ENCODE measurements at regions not wholly inside any gene's neighbourhood (a gene's known extent, or its start where the extent isn't known, plus 50 kb on each side); places are given as distances from the start of the nearest gene placed in this dataset.

- no peak for TF ChIP-seq MYBL2 (CRISPR knock-in tag; IDR thresholded peaks at IDR 0.05)
- TF ChIP-seq ESRRA (CRISPR knock-in tag; IDR thresholded peaks at IDR 0.05; ENCODE audit: borderline replicate concordance): no peak
- TF ChIP-seq, protein P1, sequence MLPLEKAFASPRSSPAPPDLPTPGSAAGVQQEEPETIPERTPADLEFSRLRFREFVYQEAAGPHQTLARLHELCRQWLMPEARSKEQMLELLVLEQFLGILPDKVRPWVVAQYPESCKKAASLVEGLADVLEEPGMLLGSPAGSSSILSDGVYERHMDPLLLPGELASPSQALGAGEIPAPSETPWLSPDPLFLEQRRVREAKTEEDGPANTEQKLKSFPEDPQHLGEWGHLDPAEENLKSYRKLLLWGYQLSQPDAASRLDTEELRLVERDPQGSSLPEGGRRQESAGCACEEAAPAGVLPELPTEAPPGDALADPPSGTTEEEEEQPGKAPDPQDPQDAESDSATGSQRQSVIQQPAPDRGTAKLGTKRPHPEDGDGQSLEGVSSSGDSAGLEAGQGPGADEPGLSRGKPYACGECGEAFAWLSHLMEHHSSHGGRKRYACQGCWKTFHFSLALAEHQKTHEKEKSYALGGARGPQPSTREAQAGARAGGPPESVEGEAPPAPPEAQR (CRISPR knock-in tag; IDR thresholded peaks at IDR 0.05): no peak
- TF ChIP-seq, protein P2, sequence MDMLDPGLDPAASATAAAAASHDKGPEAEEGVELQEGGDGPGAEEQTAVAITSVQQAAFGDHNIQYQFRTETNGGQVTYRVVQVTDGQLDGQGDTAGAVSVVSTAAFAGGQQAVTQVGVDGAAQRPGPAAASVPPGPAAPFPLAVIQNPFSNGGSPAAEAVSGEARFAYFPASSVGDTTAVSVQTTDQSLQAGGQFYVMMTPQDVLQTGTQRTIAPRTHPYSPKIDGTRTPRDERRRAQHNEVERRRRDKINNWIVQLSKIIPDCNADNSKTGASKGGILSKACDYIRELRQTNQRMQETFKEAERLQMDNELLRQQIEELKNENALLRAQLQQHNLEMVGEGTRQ (CRISPR knock-in tag; IDR thresholded peaks at IDR 0.05): no peak
- TF ChIP-seq CTCF (IDR thresholded peaks at IDR 0.05): no peak
Measured at GRCh38 chr17:43332230-43332629, 66.6 kb upstream of the ARL4D start.
